Trophoblast cell (in vitro differentiated cells and primary cell): ENCODE measurements at regions not wholly inside any gene's neighbourhood (a gene's known extent, or its start where the extent isn't known, plus 50 kb on each side); places are given as distances from the start of the nearest gene placed in this dataset.

Experiments
- DNase-seq, 2 donors: peaks; one replicate each; pipeline ENCODE4 v3.0.0-alpha.2; 2016
- H2AFZ ChIP-seq: 2 replicates; pipeline ENCODE4 v1.6.1; 2013; ENCODE audit warnings: low read length, moderate library complexity, mild to moderate bottlenecking; ENCODE audit not compliant: insufficient read depth, poor library complexity
- H2AK5ac ChIP-seq: 2 replicates; pipeline ENCODE4 v1.6.1; 2013; ENCODE audit warnings: mild to moderate bottlenecking, low read length
- H2BK120ac ChIP-seq: 2 replicates; pipeline ENCODE4 v1.6.1; 2013; ENCODE audit warnings: low read length, mild to moderate bottlenecking, moderate library complexity; ENCODE audit not compliant: insufficient read depth, poor library complexity
- H2BK12ac ChIP-seq: 2 replicates; pipeline ENCODE4 v1.6.1; 2013; ENCODE audit warnings: mild to moderate bottlenecking, low read length, moderate library complexity
- H2BK5ac ChIP-seq: 2 replicates; pipeline ENCODE4 v1.6.1; 2013; ENCODE audit warnings: low read length, low read depth, moderate library complexity, mild to moderate bottlenecking; ENCODE audit not compliant: poor library complexity
- H3K14ac ChIP-seq: 2 replicates; pipeline ENCODE4 v1.6.1; 2013; ENCODE audit warnings: mild to moderate bottlenecking, low read length
- H3K18ac ChIP-seq: 2 replicates; pipeline ENCODE4 v1.6.1; 2013; ENCODE audit warnings: mild to moderate bottlenecking, low read length
- H3K23ac ChIP-seq: 2 replicates; pipeline ENCODE4 v1.6.1; 2013; ENCODE audit warnings: low read length
- H3K27ac ChIP-seq: 2 replicates; pipeline ENCODE4 v1.5.1; 2013; ENCODE audit warnings: low read depth, mild to moderate bottlenecking, inconsistent platforms, low read length, moderate library complexity
- H3K27me3 ChIP-seq: 2 replicates; pipeline ENCODE4 v1.6.1; 2013; ENCODE audit warnings: inconsistent platforms, mild to moderate bottlenecking, low read length, moderate library complexity; ENCODE audit not compliant: insufficient read depth
- H3K36me3 ChIP-seq, 2 experiments: 1 replicate in 1 of 2; 2 replicates in 1 of 2; pipeline ENCODE4 v1.6.1; 2013; ENCODE audit warnings: low read length in 2 of 2, mild to moderate bottlenecking in 2 of 2, moderate library complexity in 1 of 2; ENCODE audit not compliant: insufficient read depth in 2 of 2, control insufficient read depth in 1 of 2
- H3K4ac ChIP-seq: 2 replicates; pipeline ENCODE4 v1.6.1; 2013; ENCODE audit warnings: low read depth, mild to moderate bottlenecking, low read length, moderate library complexity
- H3K4me1 ChIP-seq, 2 experiments: 1 replicate in 1 of 2; 2 replicates in 1 of 2; pipeline ENCODE4 v1.6.1; 2013; ENCODE audit warnings: low read length in 2 of 2, mild to moderate bottlenecking in 2 of 2, moderate library complexity in 1 of 2; ENCODE audit not compliant: insufficient read depth in 2 of 2, control insufficient read depth in 1 of 2
- H3K4me2 ChIP-seq: 2 replicates; pipeline ENCODE4 v1.6.1; 2013; ENCODE audit warnings: inconsistent platforms, mild to moderate bottlenecking, low read length, moderate library complexity
- H3K4me3 ChIP-seq: 2 replicates; pipeline ENCODE4 v1.5.1; 2013; ENCODE audit warnings: mild to moderate bottlenecking, low read depth, low read length, inconsistent platforms
- H3K79me1 ChIP-seq: one replicate; pipeline ENCODE4 v1.6.1; 2013; ENCODE audit warnings: low read length
- H3K79me2 ChIP-seq: 2 replicates; pipeline ENCODE4 v1.6.1; 2013; ENCODE audit warnings: low read length, mild to moderate bottlenecking; ENCODE audit not compliant: control insufficient read depth, insufficient read depth, poor library complexity
- H3K9ac ChIP-seq: 2 replicates; pipeline ENCODE4 v1.6.1; 2013; ENCODE audit warnings: mild to moderate bottlenecking, low read length
- H3K9me3 ChIP-seq: 2 replicates; pipeline ENCODE4 v1.6.1; 2013; ENCODE audit warnings: low read depth, mild to moderate bottlenecking, control low read depth, inconsistent platforms, low read length; ENCODE audit not compliant: insufficient read depth
- H4K12ac ChIP-seq: 2 replicates; pipeline ENCODE4 v1.6.1; 2013; ENCODE audit warnings: low read depth, mild to moderate bottlenecking, low read length, moderate library complexity
- H4K8ac ChIP-seq: 2 replicates; pipeline ENCODE4 v1.6.1; 2013; ENCODE audit warnings: low read depth, mild to moderate bottlenecking, low read length, moderate library complexity
- H4K91ac ChIP-seq: one replicate; pipeline ENCODE4 v1.6.1; 2013; ENCODE audit warnings: low read depth, mild to moderate bottlenecking, low read length, moderate library complexity
- WGBS: extraction: QIAGEN DNeasy Blood & Tissue Kit; methylation state at CpG from one replicate; pipeline ENCODE4 v1.1.7; 2013; ENCODE audit warnings: missing lambda C conversion rate; ENCODE audit not compliant: insufficient read length, insufficient coverage; ENCODE audit errors: extremely low coverage; 5-methylcytosine and 5-hydroxymethylcytosine counted together

DNA sequence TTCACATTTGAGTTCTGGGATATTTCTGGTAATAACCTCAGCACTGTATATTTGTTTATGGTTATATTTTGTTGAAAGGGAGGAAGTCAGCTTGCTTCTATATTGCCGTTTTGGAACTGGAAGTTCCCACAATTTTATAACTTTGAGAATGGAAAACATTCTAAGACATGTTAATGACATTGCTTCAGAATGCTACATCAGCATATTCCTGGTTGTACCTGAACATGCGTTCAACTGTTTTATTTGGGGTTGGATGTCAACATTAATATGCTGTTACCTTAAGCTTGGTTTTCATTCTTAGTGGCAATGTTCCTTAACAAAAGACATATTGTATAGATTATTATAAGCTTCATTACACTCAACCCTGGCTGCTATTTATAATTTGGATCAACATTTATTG lies 489.4 kb upstream of the MAGEB18 start:
- Histone ChIP-seq H4K91ac (no peak overlapping the region), H3K4me3 (no peak overlapping the region), H2BK5ac (no peak overlapping the region), H4K12ac (no peak overlapping the region), H3K79me1 (no peaks in the 10 kb centered on the region), H2BK120ac (no peak overlapping the region), H3K18ac (no peak overlapping the region), H3K23ac (no peak overlapping the region), H3K4ac (no peak overlapping the region), H4K8ac (no peak overlapping the region), H3K9me3 (no peaks in the 10 kb centered on the region), H2BK12ac (no peak overlapping the region), H3K27me3 (no peaks in the 10 kb centered on the region), H3K27ac (no peak overlapping the region), H3K4me2 (no peak overlapping the region), H3K4me1 (no peaks in the 10 kb centered on the region), H3K36me3 (no peaks in the 10 kb centered on the region), H3K79me2 (no peaks in the 10 kb centered on the region), H2AK5ac (no peak overlapping the region), H3K9ac (no peak overlapping the region), H3K14ac (no peak overlapping the region), H2AFZ (no peak overlapping the region)
- no peak for DNase-seq
- WGBS = no CpG with 5 or more reads among the region's 2 CpGs

- Histone ChIP-seq H3K9ac (no peak overlapping the region), H3K4ac (no peak overlapping the region), H4K12ac (no peak overlapping the region), H2BK120ac (no peak overlapping the region), H3K27me3 (no peaks in the 10 kb centered on the region), H3K4me3 (no peak overlapping the region), H3K9me3 (no peaks in the 10 kb centered on the region), H2AFZ (no peak overlapping the region), H2BK12ac (no peak overlapping the region), H3K4me1 (no peaks in the 10 kb centered on the region), H2AK5ac (no peak overlapping the region), H3K79me1 (no peaks in the 10 kb centered on the region), H3K23ac (no peak overlapping the region), H3K4me2 (no peak overlapping the region), H3K36me3 (no peaks in the 10 kb centered on the region), H2BK5ac (no peak overlapping the region), H3K27ac (no peak overlapping the region), H3K14ac (no peak overlapping the region), H3K18ac (no peak overlapping the region), H4K91ac (no peak overlapping the region), H3K79me2 (no peaks in the 10 kb centered on the region), H4K8ac (no peak overlapping the region)
- WGBS = no CpG with 5 or more reads among the region's 5 CpGs
- DNase-seq = no peak
These were observed 487.8 kb upstream of the MAGEB18 start for GRCh38 chrX:25650216-25650820.

GRCh38 chrX:25659317-25659716 lies 478.8 kb upstream of the MAGEB18 start:
- H3K27me3 ChIP-seq = no peaks in the 10 kb centered on the region
- no peak overlapping the region for H3K4me3 ChIP-seq
- no peaks in the 10 kb centered on the region for H3K36me3 ChIP-seq
- no peak overlapping the region for H4K12ac ChIP-seq
- WGBS = no CpG with 5 or more reads among the region's 3 CpGs
- no peak overlapping the region for H3K27ac ChIP-seq
- no peak overlapping the region for H2BK5ac ChIP-seq
- H4K8ac ChIP-seq = no peak overlapping the region
- no peaks in the 10 kb centered on the region for H3K79me1 ChIP-seq
- H2AFZ ChIP-seq = no peak overlapping the region
- no peak overlapping the region for H2AK5ac ChIP-seq
- no peaks in the 10 kb centered on the region for H3K4me1 ChIP-seq
- H3K9ac ChIP-seq = no peak overlapping the region
- no peak overlapping the region for H2BK12ac ChIP-seq
- no peak for DNase-seq
- no peak overlapping the region for H3K4me2 ChIP-seq
- H3K23ac ChIP-seq = no peak overlapping the region
- H3K14ac ChIP-seq = no peak overlapping the region
- H3K18ac ChIP-seq = no peak overlapping the region
- no peaks in the 10 kb centered on the region for H3K9me3 ChIP-seq
- no peak overlapping the region for H4K91ac ChIP-seq
- no peak overlapping the region for H3K4ac ChIP-seq
- H3K79me2 ChIP-seq = no peaks in the 10 kb centered on the region
- no peak overlapping the region for H2BK120ac ChIP-seq

DNA sequence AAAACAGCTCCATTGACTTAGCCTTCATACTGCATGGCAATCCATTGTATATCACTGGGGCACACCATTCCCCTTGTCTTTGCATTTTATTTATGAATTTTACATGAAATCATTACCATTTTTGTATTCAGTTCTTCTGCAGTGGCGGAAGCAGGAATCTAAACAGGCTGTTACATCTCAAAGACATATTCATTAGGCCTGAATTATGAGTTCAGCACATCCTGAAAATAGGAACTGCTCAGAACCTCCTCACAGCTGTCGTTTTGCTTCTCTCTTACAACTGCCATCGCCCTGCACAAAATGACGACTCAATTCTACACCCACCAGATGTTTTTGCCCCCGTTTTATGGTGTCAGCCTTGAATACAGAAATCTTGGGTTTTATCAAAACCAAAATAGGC lies 474.4 kb upstream of the MAGEB18 start:
- H3K4me2 ChIP-seq = no peak overlapping the region
- H3K23ac ChIP-seq = no peak overlapping the region
- WGBS = no CpG with 5 or more reads among the region's 5 CpGs
- H3K79me2 ChIP-seq = no peaks in the 10 kb centered on the region
- H3K79me1 ChIP-seq = no peaks in the 10 kb centered on the region
- no peak overlapping the region for H3K18ac ChIP-seq
- no peak overlapping the region for H2BK5ac ChIP-seq
- H2AK5ac ChIP-seq = no peak overlapping the region
- no peak overlapping the region for H4K8ac ChIP-seq
- no peak overlapping the region for H3K14ac ChIP-seq
- no peak overlapping the region for H4K12ac ChIP-seq
- H3K36me3 ChIP-seq = no peaks in the 10 kb centered on the region
- H3K4me1 ChIP-seq = no peaks in the 10 kb centered on the region
- no peak overlapping the region for H3K4me3 ChIP-seq
- no peak overlapping the region for H2BK12ac ChIP-seq
- no peak for DNase-seq
- no peaks in the 10 kb centered on the region for H3K9me3 ChIP-seq
- no peak overlapping the region for H2BK120ac ChIP-seq
- no peak overlapping the region for H3K4ac ChIP-seq
- H3K27ac ChIP-seq = no peak overlapping the region
- no peaks in the 10 kb centered on the region for H3K27me3 ChIP-seq
- no peak overlapping the region for H4K91ac ChIP-seq
- no peak overlapping the region for H2AFZ ChIP-seq
- H3K9ac ChIP-seq = no peak overlapping the region
